GM18873 (cell line): ENCODE measurements at regions not wholly inside any gene's neighbourhood (a gene's known extent, or its start where the extent isn't known, plus 50 kb on each side); places are given as distances from the start of the nearest gene placed in this dataset.

ENCODE experiments used
- ATAC-seq: cut with Tn5 transposase; IDR thresholded peaks from one replicate; pipeline ENCODE4 v1.9.1; 2021; ENCODE audit warnings: mild to moderate bottlenecking, moderate library complexity, moderate number of reproducible peaks; ENCODE audit not compliant: unreplicated experiment, low FRiP score

GRCh38 chr3:117527346-117527745 is 817.8 kb downstream of the TUSC7 start:
- no peak for ATAC-seq

- ATAC-seq = no peak
Measured at GRCh38 chr3:117528688-117529087, 819.1 kb downstream of the TUSC7 start.

GRCh38 chr3:117531078-117531767 is 821.6 kb downstream of the TUSC7 start:
- ATAC-seq = no peak

GRCh38 chr3:117532268-117532667 is 822.7 kb downstream of the TUSC7 start:
- ATAC-seq = no peak

- no peak for ATAC-seq
Measured at GRCh38 chr3:117534138-117534537, 824.6 kb downstream of the TUSC7 start.

- no peak for ATAC-seq
Measured at GRCh38 chr3:117536006-117536405, 826.4 kb downstream of the TUSC7 start.

GRCh38 chr3:117537949-117538348 is 828.4 kb downstream of the TUSC7 start:
- no peak for ATAC-seq

- ATAC-seq = no peak
Measured at GRCh38 chr3:117539729-117540128, 830.1 kb downstream of the TUSC7 start.

GRCh38 chr3:117540597-117540996 is 831.0 kb downstream of the TUSC7 start:
- no peak for ATAC-seq

- ATAC-seq = no peak
Measured at GRCh38 chr3:117541721-117542120, 832.1 kb downstream of the TUSC7 start.

GRCh38 chr3:117543521-117543920 is 833.9 kb downstream of the TUSC7 start:
- ATAC-seq = no peak

GRCh38 chr3:117545484-117545883 is 835.9 kb downstream of the TUSC7 start:
- no peak for ATAC-seq

- ATAC-seq = no peak
Measured at GRCh38 chr3:117547956-117548550, 838.5 kb downstream of the TUSC7 start.

- no peak for ATAC-seq
Measured at GRCh38 chr3:117548600-117548999, 839.0 kb downstream of the TUSC7 start.

- no peak for ATAC-seq
Measured at GRCh38 chr3:117549716-117550115, 840.1 kb downstream of the TUSC7 start.

- ATAC-seq = no peak
Measured at GRCh38 chr3:117550766-117551165, 841.2 kb downstream of the TUSC7 start.

- ATAC-seq = peak; percentile 89
Measured at GRCh38 chr3:117553461-117553860, 843.9 kb downstream of the TUSC7 start.

- ATAC-seq = no peak
Measured at GRCh38 chr3:117556646-117557407, 847.2 kb downstream of the TUSC7 start.

- ATAC-seq = no peak
Measured at GRCh38 chr3:117557464-117558090, 848.0 kb downstream of the TUSC7 start.

- no peak for ATAC-seq
Measured at GRCh38 chr3:117558681-117559080, 849.1 kb downstream of the TUSC7 start.

- no peak for ATAC-seq
Measured at GRCh38 chr3:117562000-117562399, 852.4 kb downstream of the TUSC7 start.
